Stimulated activated CD4-positive, alpha-beta T cell treated with anti-CD3 and anti-CD28 coated beads, Interleukin-2, amount 100 ng/mL, for 4 hours (primary cell): ENCODE measurements at regions not wholly inside any gene's neighbourhood (a gene's known extent, or its start where the extent isn't known, plus 50 kb on each side); places are given as distances from the start of the nearest gene placed in this dataset.
"Not testable (repeated sequence)": the region's sequence is repeated elsewhere in the genome, so short reads cannot be mapped to it uniquely, and the experiment has no call there.

Experiments used
- DNase-seq: peaks from one replicate; pipeline ENCODE4 v3.0.0-alpha.2; 2020; ENCODE audit warnings: low read depth

DNA sequence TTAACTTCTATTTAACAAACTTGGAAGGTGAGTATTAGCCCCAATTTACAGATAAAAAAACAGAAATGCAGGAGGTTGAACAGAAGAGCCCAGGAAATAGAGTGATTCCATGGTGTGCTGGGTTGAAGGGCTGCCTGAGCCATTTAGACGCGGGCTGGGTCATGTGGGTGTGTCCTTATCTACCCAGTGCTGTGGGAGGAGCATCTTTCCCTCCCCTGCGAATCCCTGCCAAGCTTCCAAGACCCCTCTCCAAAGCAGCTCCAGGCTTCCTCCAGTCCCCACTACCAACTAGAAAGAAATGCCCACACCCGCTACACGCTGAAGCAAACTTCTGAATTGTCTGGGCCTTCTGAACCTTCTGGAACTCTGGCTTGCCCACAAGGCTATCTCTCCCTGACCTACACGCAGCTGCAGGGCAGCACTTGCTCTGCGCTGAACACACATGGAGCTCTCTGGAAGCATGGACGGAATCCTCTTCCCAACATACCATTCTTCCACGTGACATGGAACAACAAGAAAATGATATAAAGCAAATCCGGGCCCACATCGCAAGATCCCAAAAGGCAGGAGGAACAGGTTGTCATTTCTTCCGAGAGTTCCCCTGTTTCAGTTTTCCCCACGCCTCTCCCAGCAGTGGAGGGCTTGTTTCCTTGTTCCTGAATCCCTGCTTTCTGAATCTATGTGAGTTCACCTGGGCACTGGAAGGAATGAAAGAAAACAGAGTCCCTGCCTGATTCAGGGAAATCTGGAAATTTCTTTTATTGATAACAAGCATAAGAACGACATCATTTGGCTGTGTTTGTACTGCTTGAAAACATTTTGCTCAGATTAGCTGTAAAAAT is 562.7 kb upstream of the ID2 start:
- no peak for DNase-seq

DNA sequence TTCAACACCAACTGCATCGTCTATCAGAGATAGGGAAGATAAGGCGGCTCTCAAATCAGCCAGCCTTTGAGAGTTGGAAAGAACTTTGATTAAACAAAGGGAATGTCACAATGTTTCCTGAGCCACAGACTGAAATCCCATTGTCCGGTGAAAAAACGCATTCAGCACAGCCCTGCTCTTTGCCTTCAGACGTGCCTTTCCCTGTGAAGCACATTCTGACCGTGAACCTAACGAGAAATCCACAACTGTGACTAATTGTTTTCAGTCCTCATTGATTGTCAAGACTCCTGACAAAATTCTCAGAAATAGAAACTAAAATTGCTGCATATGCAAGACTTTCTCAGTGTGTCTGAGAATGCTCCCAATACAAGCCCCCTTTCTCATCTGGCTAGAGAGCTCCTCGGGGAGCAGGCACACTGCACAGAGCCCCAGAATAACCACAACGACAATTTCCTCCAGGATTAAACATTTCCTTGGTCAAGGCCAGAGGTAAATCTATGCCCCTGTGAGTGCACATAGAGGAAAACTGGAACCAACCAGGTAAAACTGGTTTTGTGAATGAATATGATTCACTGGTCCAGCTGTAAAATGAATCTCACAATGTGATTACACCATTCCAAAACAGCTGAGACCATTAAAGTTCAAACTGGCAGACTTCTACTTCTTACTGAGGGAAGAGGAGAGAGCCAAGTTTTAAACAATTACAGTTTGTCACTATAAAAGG is 561.9 kb upstream of the ID2 start:
- DNase-seq, result no peak

DNA sequence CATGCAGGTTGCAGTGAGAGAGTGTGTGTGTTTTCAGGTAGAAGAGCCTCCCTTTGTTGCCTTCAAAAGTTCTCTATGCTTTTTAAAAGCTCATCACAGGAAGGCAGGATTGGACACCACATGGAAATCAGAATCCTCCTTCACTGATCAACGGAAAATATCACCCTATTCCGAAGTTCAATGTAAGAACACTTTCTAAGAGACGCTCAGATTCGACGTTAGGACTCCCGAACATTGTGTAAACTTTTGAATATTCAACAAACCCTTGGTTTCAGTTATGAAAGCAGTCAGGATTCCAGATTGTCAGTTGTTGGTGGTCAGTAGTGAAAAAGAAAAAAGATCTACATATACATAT is 561.4 kb upstream of the ID2 start:
- DNase-seq, result no peak

DNA sequence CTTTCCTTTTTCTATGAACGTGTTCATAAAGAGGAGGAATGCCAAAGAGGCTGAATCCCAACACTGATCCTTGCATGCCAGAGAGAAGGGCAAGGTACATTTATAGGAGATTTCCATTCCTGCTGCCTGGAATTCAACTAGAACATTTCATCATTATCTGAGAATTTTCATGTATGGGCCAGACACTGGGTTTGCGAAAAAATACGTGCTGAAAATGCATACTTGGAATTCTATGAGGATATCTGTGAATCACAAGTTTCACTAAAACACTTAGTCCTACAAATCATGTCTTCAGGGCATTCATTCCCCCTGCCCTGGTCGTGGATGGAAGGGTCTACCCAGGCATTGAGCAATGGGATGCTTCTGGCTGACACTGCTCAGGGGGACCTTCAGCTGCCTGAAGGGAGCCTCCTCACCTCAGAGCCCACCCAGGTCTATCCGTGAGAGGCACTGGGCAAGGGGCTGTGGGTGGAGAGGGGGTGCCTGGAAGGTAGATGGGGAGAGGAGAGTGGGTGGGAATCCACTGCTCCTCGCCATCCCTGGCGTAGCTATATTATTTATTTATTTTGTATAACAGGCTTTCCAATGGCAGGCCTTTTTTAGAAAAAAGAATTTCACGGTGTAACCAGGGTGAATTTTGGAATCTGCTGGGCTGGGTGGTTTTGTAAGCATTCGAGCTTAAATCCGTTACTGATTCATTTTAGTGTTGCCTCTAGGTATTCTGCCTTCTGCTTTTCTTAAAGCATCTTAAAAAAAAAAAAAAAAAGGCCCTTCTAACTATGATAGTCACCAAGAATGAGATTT is 560.6 kb upstream of the ID2 start:
- no peak for DNase-seq

DNA sequence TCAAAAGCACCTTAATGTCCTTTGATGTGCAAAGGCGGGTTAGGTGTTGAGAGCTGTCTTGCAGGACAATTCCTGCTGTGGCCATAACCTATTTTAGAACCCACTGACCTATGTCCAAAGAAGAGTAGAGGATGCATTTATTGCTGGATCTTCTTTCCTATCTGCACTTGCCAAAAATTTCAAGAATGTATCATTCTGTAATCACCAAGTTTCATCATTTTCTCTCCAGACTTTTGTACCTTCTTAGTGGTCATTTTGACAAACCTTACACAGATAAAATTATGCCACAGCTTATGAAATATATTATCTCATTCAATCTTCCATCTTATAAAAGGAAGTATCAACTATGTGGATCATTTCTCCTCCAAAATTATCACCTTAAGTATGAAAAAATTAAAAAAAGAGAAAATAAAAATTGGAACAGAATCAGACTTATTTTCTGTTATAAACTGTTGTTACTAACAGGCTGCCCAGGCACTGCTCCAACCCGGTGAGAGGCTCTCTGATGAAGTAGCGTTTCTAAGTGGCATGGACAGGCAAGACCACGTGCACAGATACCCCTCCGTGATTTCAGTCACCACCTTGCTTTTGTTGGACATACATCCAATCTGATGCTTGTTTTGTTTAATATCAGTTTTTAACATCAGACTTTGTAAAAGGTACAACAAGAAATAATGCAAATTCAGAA is 559.9 kb upstream of the ID2 start:
- no peak for DNase-seq

DNA sequence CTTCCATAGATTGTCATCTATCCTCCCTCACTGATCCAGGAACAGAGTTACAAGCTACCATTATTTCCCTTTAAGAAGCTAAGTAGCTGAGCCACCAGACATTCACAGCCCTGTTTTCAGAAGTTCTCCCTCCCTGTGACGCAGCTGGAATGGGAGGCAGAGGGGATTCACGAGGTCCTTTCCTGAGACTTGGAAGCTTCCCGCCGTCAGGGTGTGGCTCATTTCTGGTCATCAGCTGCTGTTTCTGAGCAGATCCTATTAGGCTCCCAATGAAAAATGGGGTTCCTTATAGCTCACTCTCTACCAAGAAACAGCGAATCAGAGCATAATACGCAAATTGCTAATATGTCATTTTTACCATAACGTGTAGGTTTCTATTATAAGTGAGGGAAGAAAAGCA is 559.3 kb upstream of the ID2 start:
- DNase-seq, result no peak

DNA sequence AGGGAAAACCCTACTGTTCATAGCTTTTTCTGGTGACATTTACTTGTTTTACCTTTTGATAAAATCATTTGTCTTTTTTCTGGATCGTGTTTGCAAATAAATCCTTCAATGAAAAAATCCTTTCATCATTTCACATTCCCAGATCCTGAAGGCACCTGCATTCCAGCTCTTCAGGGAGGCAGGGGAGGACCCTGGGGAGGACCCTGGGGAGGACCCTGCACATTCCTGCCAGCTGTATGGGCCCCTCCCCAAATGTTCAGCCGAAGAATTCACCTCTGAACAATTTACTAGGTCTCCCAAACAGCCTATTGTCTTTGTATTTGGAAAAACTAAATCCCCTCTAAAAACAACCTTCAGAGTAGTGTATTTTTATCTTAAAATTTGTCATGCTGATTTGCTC is 558.4 kb upstream of the ID2 start:
- DNase-seq, result no peak

DNA sequence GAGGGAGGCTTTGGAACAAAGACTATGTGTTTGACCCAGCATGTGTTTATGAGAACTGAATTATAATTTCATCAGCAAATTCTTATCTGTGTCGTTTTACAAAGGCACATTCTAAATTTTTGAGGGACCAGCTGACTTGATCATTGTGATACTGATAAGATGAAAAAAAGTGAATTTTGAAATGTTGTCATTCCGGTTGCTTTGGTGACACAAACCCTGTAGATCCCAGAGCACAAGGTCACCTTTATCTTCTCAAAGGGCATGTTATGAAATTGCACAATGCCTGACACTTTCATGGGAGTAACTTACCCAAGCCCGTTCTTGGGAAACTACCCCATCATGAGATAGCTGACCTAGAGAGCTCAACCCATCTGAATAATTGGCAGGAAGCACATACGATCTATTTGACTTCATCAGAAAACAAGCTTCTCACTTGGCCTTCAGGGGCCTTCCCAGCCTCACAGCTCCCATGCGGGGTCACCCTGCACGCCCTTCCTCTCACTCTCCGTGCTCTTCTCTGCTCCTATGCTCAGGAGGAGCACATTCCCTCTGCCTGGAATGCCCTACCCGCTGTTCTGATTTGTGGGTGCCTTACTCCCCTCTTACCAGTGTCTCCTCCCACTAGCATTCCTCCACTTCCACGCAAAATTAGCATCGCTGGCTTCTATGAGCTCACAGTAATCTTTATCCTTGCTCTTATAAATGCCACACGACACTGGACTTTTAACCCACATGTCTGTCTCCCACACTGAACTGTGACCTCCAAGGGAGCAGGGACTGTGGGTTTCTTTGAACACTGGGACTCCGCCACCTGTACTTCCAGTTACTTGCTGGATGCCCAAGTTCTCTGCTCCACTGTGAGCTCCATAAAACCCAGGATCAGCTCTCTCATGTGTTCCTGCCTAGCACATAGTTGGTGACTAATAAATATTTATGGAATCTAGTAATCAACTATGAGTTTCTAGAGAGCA is 555.8 kb upstream of the ID2 start:
- DNase-seq, result no peak

DNA sequence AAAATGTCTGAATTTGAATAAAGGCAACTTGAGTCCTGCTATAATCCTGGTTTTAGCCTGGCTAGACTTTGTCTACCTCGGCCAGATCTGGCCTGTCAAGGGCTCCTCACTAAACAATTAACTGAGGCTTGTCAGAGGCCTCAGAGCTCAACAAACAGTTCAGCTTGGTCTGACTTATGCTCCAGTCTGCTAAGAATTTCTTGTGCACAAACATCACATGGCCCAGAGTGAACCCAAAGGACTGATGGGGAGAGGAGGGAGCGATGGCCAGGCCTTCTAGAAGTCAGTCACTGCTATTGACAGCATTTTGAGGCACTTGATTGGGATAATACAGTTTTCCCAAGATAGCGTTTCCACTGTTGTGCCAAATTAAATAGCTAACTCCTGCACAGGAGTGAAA is 555.1 kb upstream of the ID2 start:
- no peak for DNase-seq

DNA sequence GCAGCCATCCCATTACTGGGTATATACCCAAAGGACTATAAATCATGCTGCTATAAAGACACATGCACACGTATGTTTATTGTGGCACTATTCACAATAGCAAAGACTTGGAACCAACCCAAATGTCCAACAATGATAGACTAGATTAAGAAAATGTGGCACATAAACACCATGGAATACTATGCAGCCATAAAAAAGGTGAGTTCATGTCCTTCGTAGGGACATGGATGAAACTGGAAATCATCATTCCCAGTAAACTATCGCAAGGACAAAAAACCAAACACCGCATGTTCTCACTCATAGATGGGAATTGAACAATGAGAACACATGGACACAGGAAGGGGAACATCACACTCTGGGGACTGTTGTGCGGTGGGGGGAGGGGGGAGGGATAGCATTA is 550.4 kb upstream of the ID2 start:
- not testable (repeated sequence) for DNase-seq

DNA sequence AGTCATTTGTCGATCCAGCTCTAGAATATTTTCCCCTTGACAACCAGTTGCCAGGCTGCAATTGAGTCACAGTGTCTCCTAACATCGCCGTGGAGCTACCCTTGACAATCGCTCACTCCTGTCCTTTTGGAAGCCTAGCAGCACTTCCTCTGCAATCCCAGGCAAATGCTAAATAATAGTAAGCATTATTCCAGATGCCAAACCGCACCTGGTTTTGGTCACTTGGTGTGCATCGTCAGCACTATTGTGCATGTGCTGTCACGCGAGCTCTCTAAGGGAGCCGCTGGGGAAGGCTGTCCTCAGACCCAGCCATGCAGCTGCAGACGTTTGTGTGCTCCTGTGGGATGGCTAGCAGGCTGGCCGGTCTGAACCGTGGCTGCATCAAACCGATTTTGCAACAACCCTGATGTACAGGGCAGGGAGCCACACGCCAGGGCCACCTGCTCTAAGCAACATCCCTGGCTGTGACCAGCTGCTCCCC is 549.5 kb upstream of the ID2 start:
- DNase-seq, result no peak

DNA sequence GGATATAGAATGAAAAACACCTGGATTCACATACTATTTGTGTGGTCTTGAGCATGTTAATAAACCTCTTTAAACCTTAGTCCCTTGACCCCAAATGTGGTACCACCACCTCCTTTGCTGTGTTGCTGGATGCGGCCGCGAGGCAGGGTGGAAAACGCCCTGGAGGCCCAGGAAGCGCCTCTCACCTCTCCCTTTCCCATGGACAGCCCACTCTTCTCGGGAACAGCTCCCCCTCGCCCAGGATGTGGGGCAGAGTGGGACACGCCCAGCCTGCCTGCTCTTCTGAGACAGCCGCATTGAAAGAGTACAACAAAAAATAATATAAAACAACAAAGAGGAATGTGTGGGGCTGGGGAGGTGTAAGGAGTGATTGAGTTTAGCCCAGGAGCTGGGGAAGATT is 549.0 kb upstream of the ID2 start:
- DNase-seq, result no peak

DNA sequence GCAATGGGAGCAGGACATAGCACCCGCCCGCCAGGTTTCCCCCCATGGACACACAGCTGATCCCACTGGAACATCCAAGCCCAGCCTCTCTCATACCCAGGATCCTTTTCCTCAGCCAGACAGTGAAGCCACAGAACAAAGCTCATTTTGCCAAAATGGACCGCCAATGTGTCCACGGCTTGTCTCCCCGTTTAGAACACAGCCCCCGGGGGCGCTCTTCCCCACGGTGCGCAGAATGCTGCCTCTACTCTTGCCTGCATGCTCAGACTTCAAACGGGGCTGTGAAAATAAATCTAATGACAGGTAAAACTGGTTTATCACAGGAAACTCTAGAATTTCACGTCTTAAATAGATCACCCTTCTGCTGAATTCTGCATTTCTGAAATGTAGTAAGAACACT is 548.5 kb upstream of the ID2 start:
- DNase-seq, result no peak

DNA sequence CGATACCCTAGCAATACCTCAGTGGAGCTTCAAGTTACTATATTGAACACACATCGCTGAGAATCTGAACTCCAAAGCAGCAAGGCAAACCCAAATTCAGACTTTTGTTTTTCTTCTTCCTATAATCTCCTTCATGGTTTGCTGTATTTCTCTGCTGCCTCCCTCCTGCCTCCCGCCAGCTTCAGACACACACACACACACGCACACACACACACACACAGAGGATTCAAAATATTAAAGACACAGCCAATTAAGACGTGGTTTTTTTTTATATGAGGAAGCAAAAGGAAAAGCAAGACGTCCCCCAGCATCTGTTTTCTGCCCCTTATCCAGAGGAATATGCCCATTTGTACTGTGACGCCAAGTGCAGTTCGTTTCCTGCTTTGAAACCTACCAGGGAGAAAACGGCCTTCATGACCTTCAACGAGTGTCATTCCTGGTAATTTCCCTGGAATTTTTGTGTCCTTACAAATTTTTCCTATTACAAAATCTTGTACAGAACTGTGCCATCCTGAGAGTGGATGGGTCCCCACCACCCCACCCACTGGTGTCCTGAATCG is 547.9 kb upstream of the ID2 start:
- DNase-seq, result no peak

DNA sequence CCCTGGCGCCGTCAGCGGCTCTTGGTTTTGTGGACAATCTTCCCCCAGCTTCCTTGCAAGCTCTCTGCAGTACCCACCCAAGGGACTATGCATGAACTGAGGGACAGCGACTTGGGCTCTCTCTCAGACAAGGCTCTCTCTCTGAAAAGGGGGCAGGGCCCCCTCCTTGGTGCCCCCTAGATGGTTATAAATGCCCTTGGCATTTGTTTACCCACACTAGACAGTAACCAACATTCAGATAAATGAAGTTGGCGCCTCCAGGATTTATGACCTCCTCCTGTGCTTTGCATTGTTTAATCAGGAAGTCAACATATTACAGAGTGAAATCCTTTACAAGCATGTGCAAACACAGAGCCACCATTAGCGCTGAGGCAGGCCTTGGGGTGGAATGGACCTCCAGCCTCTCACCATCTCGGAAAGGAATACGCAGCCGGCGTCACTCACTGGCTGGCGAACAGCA is 547.4 kb upstream of the ID2 start:
- no peak for DNase-seq

DNA sequence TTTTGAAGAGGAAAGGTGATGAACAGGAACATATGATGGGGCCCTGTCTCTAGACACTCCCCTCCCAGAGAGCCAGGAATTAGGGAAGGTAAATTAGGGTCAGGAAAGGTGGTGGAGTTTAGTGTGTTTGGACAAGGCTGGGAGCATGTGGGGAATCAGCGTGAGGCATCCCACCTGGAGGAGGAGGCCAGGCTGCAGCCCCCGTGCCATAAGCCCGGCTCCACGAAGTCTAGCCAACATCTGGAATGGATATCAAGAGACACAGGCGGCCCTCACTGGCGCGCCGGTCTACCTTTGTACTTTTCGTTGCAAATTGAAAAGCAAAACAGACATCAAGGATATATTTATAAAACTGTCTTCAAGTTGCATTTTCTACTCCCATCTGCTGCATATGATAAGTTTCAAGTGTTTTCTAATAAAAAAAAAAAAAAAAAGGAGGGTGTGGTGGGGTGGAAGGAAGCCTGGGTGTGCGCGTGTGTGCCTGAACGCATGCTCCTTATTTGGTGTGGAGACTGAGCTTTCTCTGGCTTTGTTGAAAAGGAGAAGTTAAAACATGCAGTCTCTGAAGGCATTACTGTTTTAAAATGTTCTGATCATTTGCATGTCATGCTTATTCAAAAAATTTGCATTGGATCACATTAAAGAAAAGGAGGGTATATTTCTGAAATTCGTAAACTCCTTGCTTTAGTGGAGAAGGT is 546.7 kb upstream of the ID2 start:
- DNase-seq, result no peak

DNA sequence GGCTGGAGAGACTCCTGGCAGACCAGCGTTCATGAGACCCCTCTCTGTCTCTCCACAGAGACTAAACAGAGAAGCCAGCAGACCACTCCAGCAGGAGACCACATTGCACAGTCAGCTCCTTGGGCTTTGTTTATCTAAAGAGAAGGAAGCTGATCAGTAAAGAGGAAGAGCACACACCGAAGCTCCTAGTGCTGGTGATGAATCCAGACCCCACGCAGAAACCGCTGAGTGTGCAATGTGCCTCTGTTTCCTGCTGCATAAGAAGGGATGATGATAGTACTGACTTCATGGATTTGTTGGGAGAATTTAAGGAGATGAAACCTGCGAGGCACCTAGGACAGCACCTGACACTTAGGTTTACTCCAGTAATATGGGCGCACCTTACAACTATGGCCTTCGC is 544.1 kb upstream of the ID2 start:
- no peak for DNase-seq

DNA sequence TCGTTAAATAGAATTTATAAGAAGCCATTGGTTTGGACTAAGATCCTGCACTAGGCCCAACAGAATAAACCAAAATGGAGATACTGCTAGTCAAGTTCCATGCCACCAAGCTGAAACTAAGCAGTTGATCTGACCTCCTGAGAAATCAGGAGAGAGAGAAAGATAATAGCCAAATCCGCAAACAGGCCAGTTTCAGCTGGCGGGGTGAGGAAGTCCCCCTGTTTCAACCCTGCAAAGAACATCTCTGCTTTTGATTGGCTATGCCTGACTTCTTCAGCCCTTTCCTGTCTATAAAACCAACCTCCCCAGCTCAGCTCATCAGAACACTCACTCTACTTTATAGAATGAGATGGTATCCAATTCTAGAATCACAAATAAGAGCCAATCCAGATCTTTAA is 543.3 kb upstream of the ID2 start:
- no peak for DNase-seq

DNA sequence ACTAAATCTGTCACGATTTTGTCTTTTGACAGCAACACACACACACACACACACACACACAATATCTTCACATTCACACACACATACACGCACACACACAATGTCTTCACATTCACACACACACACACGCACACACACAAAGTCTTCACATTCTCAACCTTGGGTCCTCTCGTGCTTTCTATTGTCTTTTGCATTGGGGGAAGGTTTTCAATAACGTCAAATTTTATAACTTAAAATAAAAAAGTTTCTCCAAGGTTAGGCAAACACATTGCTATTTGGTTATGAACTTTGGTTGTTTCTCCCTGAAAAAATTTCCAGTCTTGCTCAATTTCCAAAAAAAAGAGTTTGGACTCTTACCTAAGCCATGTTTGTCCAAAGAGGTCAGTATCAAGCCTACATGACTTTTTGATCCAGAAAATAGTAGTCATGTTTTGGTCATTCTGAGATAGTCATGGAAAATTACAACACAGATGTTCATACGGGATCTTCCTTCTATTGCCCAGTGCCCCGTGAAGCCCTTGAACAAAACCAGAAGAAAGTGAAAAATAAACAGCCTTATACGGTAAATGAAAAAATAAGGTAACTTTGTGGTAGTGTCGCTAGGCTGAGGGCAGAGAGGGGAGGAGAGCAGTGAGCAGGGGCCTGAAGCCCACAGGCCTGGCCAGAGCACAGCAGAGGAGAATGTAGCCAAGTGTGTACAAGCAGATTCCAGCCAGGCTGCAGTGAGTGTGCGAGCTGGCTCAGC is 542.8 kb upstream of the ID2 start:
- DNase-seq, result no peak
